HEK293 (cell line): ENCODE measurements at regions not wholly inside any gene's neighbourhood (a gene's known extent, or its start where the extent isn't known, plus 50 kb on each side); places are given as distances from the start of the nearest gene placed in this dataset.

Experiments
- AEBP2 ChIP-seq: fragments of 450-650 bp; formaldehyde crosslinking; IDR thresholded peaks from 2 replicates; pipeline ENCODE4 v1.5.1; 2016; ENCODE audit warnings: missing biosample characterization, missing genetic modification characterization, borderline replicate concordance
- ATF2 ChIP-seq: fragments of 450-650 bp; formaldehyde crosslinking; IDR thresholded peaks from 2 replicates; pipeline ENCODE4 v1.5.1; 2016; ENCODE audit warnings: missing biosample characterization, missing genetic modification characterization, low read depth
- CTCF ChIP-seq: fragments of 450-650 bp; formaldehyde crosslinking; IDR thresholded peaks from 2 replicates; pipeline ENCODE4 v1.5.1; 2016; ENCODE audit warnings: missing biosample characterization, missing genetic modification characterization
- HOXA7 ChIP-seq: sonication (generic); formaldehyde crosslinking; IDR thresholded peaks from 2 replicates; pipeline ENCODE4 v1.8.1; 2022; ENCODE audit warnings: missing genetic modification reagents, borderline replicate concordance
- KLF16 ChIP-seq: fragments of 450-650 bp; formaldehyde crosslinking; IDR thresholded peaks from 2 replicates; pipeline ENCODE4 v1.5.1; 2017; ENCODE audit warnings: missing biosample characterization, missing genetic modification characterization
- RBAK ChIP-seq: fragments of 450-650 bp; formaldehyde crosslinking; IDR thresholded peaks from 2 replicates; pipeline ENCODE4 v1.5.1; 2016; ENCODE audit warnings: missing biosample characterization, missing genetic modification characterization
- SP3 ChIP-seq: fragments of 450-650 bp; formaldehyde crosslinking; IDR thresholded peaks from 2 replicates; pipeline ENCODE4 v1.5.1; 2016; ENCODE audit warnings: missing biosample characterization, missing genetic modification characterization
- YY1 ChIP-seq: fragments of 450-650 bp; formaldehyde crosslinking; IDR thresholded peaks from 2 replicates; pipeline ENCODE4 v1.5.1; 2018; ENCODE audit warnings: missing biosample characterization, missing genetic modification characterization
- ZNF112 ChIP-seq: fragments of 450-650 bp; formaldehyde crosslinking; IDR thresholded peaks from 2 replicates; pipeline ENCODE4 v1.5.0; 2017; ENCODE audit warnings: missing biosample characterization, missing genetic modification characterization
- ZNF146 ChIP-seq: fragments of 450-650 bp; formaldehyde crosslinking; IDR thresholded peaks from 2 replicates; pipeline ENCODE4 v1.5.1; 2016; ENCODE audit warnings: missing biosample characterization, missing genetic modification characterization
- ZNF274 ChIP-seq, 2 experiments: fragments of 200-500 bp in 1 of 2; fragments of 450-650 bp in 1 of 2; sonication (Bioruptor generic) in 1 of 2; formaldehyde crosslinking in 1 of 2; IDR thresholded peaks; 2 replicates each; pipeline versions ENCODE4 v1.5.1 to v1.6.1; 2014 to 2016; ENCODE audit warnings: borderline replicate concordance in 1 of 2, inconsistent platforms in 1 of 2, low read length in 1 of 2, missing biosample characterization in 1 of 2, missing genetic modification characterization in 1 of 2
- ZNF280D ChIP-seq: fragments of 450-650 bp; formaldehyde crosslinking; IDR thresholded peaks from 2 replicates; pipeline ENCODE4 v1.5.1; 2016; ENCODE audit warnings: missing biosample characterization, missing genetic modification characterization
- ZNF362 ChIP-seq: fragments of 450-650 bp; formaldehyde crosslinking; IDR thresholded peaks from 2 replicates; pipeline ENCODE4 v1.5.1; 2016; ENCODE audit warnings: missing biosample characterization, missing genetic modification characterization
- ZNF571 ChIP-seq: fragments of 450-650 bp; formaldehyde crosslinking; IDR thresholded peaks from 2 replicates; pipeline ENCODE4 v1.5.0; 2017; ENCODE audit warnings: missing biosample characterization, missing genetic modification characterization

GRCh38 chr5:125778791-125779190 lies 644.4 kb upstream of the GRAMD2B start:
- no peak for TF ChIP-seq HOXA7 (CRISPR knock-in tag)
- no peak for TF ChIP-seq CTCF (tag by site-specific recombination)
- TF ChIP-seq ZNF274 (IDR thresholded peaks at IDR 0.05; ENCODE audit: low read length): no peak
- TF ChIP-seq ZNF274 (tag by site-specific recombination; IDR thresholded peaks at IDR 0.05; ENCODE audit: borderline replicate concordance): no peak
- no peak for TF ChIP-seq SP3 (tag by site-specific recombination)
- no peak for TF ChIP-seq YY1
- TF ChIP-seq ZNF362 (tag by site-specific recombination): no peak
- TF ChIP-seq RBAK (tag by site-specific recombination): no peak
- no peak for TF ChIP-seq ZNF280D (tag by site-specific recombination)
- no peak for TF ChIP-seq ZNF112 (tag by site-specific recombination)
- no peak for TF ChIP-seq ATF2 (tag by site-specific recombination)
- no peak for TF ChIP-seq ZNF146 (tag by site-specific recombination)
- no peak for TF ChIP-seq KLF16 (tag by site-specific recombination)
- TF ChIP-seq AEBP2 (tag by site-specific recombination): no peak
- TF ChIP-seq ZNF571 (tag by site-specific recombination): no peak
